AG10803 (cell line): ENCODE measurements at regions not wholly inside any gene's neighbourhood (a gene's known extent, or its start where the extent isn't known, plus 50 kb on each side); places are given as distances from the start of the nearest gene placed in this dataset.
A peak's percentile ranks its signal among the peaks of the same experiment; 100 is the strongest.

ENCODE experiments used
- DNase-seq: peaks from one replicate; pipeline ENCODE4 v3.0.0; 2010; ENCODE audit warnings: low read depth
- H3K4me3 ChIP-seq: 2 replicates; pipeline ENCODE4 v1.5.1; 2011; ENCODE audit warnings: mild to moderate bottlenecking, low read length, control low read depth
- CTCF ChIP-seq: conservative IDR thresholded peaks from 2 replicates; pipeline ENCODE4 v1.5.1; 2011; ENCODE audit warnings: mild to moderate bottlenecking, low read length, control low read depth, inconsistent platforms

DNA sequence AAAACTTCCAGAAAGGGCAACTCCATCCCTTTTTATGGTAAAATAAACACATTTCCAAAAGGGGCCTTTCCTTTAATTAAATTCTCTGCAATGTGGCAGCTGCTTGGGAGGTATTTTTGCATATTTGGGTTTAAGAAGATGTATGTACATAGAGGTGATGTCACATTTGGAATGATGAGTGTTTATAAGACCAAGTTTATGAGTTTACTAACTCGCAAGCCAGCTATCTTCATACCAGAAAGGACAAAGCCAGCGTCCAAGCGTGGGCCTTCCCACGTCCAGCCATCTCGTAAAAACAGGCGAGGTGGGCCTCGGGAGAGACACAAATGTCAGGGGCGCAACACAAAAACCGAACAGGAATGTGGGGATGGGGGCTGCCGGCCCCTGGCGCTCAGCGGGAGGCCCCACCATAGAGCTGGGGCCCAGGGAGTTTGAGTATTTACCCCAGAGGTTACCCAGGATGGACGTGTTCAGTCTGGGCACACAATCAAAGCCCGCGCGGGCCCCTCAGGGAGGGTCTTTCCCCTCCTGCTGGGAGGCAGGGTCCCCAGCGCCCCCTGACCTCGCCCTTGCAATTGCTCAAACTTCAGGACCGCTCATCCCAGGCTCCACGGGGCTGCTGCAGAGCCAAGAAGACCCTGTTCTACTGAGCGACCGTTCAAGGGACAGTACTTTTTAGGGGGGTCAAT, 137.3 kb downstream of the TWIST2 start:
- no peak overlapping the region for H3K4me3 ChIP-seq
- no peak for TF ChIP-seq CTCF
- DNase-seq = no peak

DNA sequence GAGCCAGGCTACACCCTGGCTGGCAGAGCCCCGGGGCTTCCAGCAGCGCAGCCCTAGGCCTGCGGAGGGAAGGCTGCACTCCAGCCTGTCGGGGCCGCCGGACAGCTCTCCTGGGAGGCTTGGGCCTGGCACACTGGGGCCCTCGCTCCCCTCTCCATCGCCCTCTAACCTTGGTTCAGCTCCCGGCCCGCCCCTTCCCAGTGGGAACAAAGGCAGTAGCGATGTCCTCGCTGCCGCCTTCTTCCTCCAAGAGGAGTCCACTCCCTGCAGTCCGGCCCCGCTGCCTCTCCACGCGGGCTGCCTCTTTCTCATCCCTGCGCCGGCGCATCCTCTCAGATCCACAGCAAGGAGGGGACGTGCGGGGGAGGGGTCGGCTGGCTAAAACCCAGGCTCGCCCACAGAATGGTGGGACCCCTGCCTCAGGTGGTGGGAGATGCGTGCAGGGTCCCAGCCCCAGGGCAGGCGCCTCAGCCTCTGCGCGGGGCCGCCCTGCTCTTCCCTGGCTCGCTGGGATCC, 138.1 kb downstream of the TWIST2 start:
- no peak for TF ChIP-seq CTCF
- no peak overlapping the region for H3K4me3 ChIP-seq
- DNase-seq = no peak

DNA sequence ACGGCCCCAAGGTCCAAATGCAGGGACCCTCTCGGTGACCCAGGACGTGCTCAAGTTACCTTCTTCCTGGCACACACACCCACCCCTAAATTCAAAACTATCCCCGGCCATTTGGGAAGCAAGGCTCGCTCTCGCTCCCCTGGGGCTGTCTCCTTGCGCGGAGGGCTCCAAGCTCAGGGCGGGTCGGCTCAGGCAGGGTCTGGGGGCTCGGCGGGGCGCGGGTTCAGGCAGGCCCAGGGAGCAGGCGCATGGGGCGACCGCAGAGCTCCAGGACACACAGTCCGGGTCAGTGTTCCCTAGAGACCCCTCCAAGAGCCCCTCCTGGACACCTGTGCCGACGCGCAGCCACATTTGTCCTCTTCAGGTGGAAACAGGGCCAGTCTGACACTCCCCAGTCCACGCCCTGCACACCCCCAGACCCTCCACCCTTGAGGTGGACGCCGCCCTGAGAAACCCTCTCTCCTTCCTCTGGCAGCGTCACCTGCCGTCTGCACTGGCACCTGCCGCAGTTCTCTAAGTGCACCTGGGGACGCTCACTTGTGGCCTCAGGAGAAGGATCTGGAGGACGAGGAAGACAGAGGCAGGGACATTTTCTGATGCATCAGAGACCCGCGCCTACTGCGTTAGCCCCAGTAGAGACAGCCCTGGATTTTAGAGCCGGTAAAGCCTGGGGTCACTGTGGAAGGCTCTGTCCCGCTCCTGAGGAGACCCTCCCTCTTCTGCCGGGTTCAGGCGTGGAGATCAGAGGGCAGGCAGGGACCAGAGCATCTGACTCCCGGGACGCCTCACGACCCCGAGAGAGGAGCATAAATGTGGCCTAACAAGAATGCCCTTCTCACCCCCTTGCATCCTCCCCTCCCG, 138.8 kb downstream of the TWIST2 start:
- no peak overlapping the region for H3K4me3 ChIP-seq
- DNase-seq = no peak
- no peak for TF ChIP-seq CTCF

DNA sequence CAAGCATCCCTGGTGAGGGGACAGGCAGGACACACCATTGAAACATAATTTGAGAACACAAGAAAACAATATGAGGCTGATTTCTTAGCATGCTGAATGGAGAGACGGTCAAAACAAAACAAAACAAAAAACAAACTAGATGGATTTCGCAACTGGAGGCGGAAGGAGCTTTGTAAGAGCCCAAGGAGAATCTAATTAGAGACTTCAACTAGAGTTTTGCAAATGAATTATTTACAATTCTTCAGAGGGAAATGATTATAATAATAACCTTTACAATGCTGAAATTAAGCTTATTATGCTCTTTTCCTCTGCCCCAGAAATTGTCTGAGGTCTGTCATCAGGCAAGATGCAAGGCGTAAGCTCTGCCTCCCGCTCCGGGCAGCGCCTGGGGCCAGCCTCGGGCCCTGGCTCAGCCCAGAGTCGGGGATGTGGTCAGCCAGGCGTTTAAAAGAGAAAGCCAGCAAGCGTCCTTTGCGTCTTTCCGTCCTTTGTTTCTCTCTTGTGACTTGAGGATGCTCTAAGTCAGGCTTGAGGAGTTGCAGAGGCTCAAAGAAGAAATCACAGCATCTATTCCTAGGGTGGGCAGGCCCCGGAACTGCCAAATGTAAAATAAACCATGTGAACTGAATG, 139.6 kb downstream of the TWIST2 start:
- TF ChIP-seq CTCF = no peak
- no peak overlapping the region for H3K4me3 ChIP-seq
- DNase-seq = peak; percentile 31

DNA sequence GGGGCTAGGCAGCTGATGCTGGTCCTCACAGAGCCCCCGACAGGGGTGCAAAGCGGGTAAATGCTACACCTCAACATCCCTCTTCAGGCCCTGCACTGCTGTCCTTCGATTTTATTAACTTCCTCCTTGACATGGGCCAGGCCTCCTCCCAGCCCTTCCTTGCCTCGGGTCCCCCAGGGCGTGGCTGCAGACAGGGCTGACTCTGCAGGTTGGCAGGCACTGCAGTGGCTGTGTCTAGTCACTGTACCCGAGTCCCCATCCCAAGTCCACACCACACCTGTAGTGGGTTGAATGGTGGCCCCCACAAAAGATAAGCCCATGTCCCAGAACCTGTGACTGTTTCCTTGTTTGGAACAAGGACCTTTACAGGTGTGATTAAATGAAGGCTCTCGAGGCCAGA, 140.2 kb downstream of the TWIST2 start:
- no peak for TF ChIP-seq CTCF
- no peak overlapping the region for H3K4me3 ChIP-seq
- no peak for DNase-seq

DNA sequence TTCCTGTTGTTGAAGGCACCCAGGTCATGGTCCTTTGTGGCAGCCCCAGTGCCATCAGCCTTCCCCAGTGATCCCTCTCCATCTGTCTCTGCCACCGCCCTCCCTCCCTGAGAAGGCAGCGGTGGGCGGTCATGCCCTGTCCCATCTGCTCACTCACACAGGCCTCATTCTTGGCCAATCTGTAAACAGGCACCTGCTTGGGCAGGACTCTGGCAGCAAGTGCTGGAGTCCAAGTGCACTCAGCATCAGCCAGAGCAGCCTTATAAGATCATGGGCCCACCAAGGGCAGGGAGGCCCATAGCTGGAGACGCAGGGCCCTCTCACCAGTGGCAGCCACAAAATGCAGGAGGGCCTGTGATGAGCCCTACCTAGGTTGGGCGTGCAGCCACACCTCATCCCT, 140.9 kb downstream of the TWIST2 start:
- no peak overlapping the region for H3K4me3 ChIP-seq
- TF ChIP-seq CTCF = no peak
- DNase-seq = no peak
